ENCODE measurements at regions not wholly inside any gene's neighbourhood (a gene's known extent, or its start where the extent isn't known, plus 50 kb on each side); places are given as distances from the start of the nearest gene placed in this dataset.

DNA sequence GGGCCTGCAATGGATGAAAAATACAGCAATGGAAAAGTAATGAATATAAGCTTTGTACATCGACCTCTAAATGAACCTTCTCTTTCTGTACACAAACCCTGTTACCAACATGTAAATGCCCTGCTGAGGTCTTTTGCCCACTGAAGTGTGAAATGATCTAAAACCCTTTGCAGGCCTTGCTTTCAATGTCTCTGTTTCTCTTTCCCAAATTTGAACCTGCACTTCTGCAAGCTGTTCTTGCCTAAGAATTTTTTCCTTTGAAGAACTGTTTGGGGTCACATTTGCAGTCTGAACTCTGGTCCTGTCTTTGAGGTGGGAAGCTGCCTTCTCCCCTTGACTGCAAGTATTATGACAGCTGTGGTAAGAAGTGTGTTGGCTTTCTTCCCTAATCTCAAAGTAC is 1237.1 kb downstream of the FAM181B start:
- ATAC-seq (ENCODE audit: low read depth): no peak
- WGBS, 2 experiments (ENCODE audit: extremely low coverage in 2 of 2, insufficient read length in 1 of 2): no CpG with 5 or more reads among the region's 1 CpG

More for the DNA sequence above, 1237.1 kb downstream of the FAM181B start:
- no peaks in the 10 kb centered on the region for H3K36me3 ChIP-seq (ENCODE audit: control insufficient read depth, insufficient read depth, low read length)
- intact Hi-C loops (cut with micrococcal nuclease): loop anchor here (5.0 kb wide), 1 partner anchor 1789 kb away; no protein-coding TSS in a partner anchor
- H4K5ac ChIP-seq (ENCODE audit: low read depth, low read length): no peak overlapping the region
- no peak overlapping the region for H2BK5ac ChIP-seq (ENCODE audit: low read depth, low read length, poor library complexity, severe bottlenecking)
- DNase-seq: no peak
- no peak overlapping the region for H3K56ac ChIP-seq (ENCODE audit: extremely low read depth, insufficient read depth, low read length)
- H3K4me3 ChIP-seq (ENCODE audit: insufficient read depth, low read depth, low read length): no peak overlapping the region
- H2AK9ac ChIP-seq (replicated peaks; ENCODE audit: low read depth, low read length, poor library complexity): no peak overlapping the region
- H2BK120ac ChIP-seq (ENCODE audit: low read depth, low read length): no peak overlapping the region
- H3K9ac ChIP-seq (ENCODE audit: low read depth, low read length): no peak overlapping the region
- ChIA-PET CTCF (no interaction called here), POLR2A (ENCODE audit: unreplicated experiment) (no interaction called here)
- H4K91ac ChIP-seq (ENCODE audit: insufficient read depth, low read depth, low read length): no peak overlapping the region
- in situ Hi-C loops (cut with MboI; ENCODE audit: low sequenced_read_pairs): no loop called here
- H2AK5ac ChIP-seq (ENCODE audit: low read depth, low read length): no peak overlapping the region
- H3K9me3 ChIP-seq (ENCODE audit: control insufficient read depth, insufficient read depth, low read length): no peaks in the 10 kb centered on the region
- no peak overlapping the region for H3K4ac ChIP-seq (ENCODE audit: low read depth, low read length)
- no peak overlapping the region for H3K18ac ChIP-seq (ENCODE audit: low read depth, low read length)
- H3K79me1 ChIP-seq (ENCODE audit: low read depth in 1 of 2, low read length in 2 of 2): no peaks in the 10 kb centered on the region
- H3K27ac ChIP-seq (ENCODE audit: insufficient read depth, low read length): no peak overlapping the region
- TF ChIP-seq RFX5 (IDR thresholded peaks at IDR 0.05; ENCODE audit: low read depth, low read length): no peak
- TF ChIP-seq CHD1 (IDR thresholded peaks at IDR 0.05; ENCODE audit: low read depth, low read length): no peak
- TF ChIP-seq, protein P1, sequence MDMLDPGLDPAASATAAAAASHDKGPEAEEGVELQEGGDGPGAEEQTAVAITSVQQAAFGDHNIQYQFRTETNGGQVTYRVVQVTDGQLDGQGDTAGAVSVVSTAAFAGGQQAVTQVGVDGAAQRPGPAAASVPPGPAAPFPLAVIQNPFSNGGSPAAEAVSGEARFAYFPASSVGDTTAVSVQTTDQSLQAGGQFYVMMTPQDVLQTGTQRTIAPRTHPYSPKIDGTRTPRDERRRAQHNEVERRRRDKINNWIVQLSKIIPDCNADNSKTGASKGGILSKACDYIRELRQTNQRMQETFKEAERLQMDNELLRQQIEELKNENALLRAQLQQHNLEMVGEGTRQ (IDR thresholded peaks at IDR 0.05; ENCODE audit: low read depth, low read length): no peak
- TF ChIP-seq, protein P2, sequence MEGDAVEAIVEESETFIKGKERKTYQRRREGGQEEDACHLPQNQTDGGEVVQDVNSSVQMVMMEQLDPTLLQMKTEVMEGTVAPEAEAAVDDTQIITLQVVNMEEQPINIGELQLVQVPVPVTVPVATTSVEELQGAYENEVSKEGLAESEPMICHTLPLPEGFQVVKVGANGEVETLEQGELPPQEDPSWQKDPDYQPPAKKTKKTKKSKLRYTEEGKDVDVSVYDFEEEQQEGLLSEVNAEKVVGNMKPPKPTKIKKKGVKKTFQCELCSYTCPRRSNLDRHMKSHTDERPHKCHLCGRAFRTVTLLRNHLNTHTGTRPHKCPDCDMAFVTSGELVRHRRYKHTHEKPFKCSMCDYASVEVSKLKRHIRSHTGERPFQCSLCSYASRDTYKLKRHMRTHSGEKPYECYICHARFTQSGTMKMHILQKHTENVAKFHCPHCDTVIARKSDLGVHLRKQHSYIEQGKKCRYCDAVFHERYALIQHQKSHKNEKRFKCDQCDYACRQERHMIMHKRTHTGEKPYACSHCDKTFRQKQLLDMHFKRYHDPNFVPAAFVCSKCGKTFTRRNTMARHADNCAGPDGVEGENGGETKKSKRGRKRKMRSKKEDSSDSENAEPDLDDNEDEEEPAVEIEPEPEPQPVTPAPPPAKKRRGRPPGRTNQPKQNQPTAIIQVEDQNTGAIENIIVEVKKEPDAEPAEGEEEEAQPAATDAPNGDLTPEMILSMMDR (conservative IDR thresholded peaks at IDR 0.05; ENCODE audit: low read depth, low read length): no peak
- TF ChIP-seq NFE2L2 (IDR thresholded peaks at IDR 0.05; ENCODE audit: low read depth, low read length): no peak
- TF ChIP-seq RCOR1 (IDR thresholded peaks at IDR 0.05; ENCODE audit: insufficient replicate concordance, low read length): no peak
- TF ChIP-seq BHLHE40 (IDR thresholded peaks at IDR 0.05; ENCODE audit: low read depth, low read length): no peak
- TF ChIP-seq MAFK (IDR thresholded peaks at IDR 0.05; ENCODE audit: low read depth, low read length): no peak
- TF ChIP-seq RAD21 (IDR thresholded peaks at IDR 0.05; ENCODE audit: low read length): no peak
- TF ChIP-seq, protein P3, sequence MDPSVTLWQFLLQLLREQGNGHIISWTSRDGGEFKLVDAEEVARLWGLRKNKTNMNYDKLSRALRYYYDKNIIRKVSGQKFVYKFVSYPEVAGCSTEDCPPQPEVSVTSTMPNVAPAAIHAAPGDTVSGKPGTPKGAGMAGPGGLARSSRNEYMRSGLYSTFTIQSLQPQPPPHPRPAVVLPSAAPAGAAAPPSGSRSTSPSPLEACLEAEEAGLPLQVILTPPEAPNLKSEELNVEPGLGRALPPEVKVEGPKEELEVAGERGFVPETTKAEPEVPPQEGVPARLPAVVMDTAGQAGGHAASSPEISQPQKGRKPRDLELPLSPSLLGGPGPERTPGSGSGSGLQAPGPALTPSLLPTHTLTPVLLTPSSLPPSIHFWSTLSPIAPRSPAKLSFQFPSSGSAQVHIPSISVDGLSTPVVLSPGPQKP (IDR thresholded peaks at IDR 0.05; ENCODE audit: borderline replicate concordance, low read depth, low read length): no peak
- H2BK20ac ChIP-seq (ENCODE audit: low read depth, low read length): no peak overlapping the region
- H3K23ac ChIP-seq (ENCODE audit: low read depth, low read length): no peak overlapping the region
- BruUV-seq (replicated peaks): no TSS peak
- H3K27me3 ChIP-seq (ENCODE audit: control insufficient read depth, insufficient read depth, low read length): no peaks in the 10 kb centered on the region
- H3K4me1 ChIP-seq (ENCODE audit: control insufficient read depth, insufficient read depth, low read length): no peaks in the 10 kb centered on the region
- no peak overlapping the region for H4K8ac ChIP-seq (ENCODE audit: low read depth in 2 of 2, low read length in 2 of 2)
- no peak overlapping the region for H2BK15ac ChIP-seq (ENCODE audit: low read depth, low read length)
- H3K14ac ChIP-seq (replicated peaks; ENCODE audit: low read depth, low read length): no peak overlapping the region
- no peak overlapping the region for H3K4me2 ChIP-seq (ENCODE audit: low read depth, low read length)
- H4K20me1 ChIP-seq (ENCODE audit: insufficient read depth, low read length): no peaks in the 10 kb centered on the region
- no peaks in the 10 kb centered on the region for H3K9me1 ChIP-seq (ENCODE audit: insufficient read depth, low read length)
- dilution Hi-C loops (cut with HindIII; ENCODE audit: low sequenced_read_pairs, unreplicated experiment): no loop called here
- no peak overlapping the region for H2AFZ ChIP-seq (replicated peaks; ENCODE audit: low read length, poor library complexity)
